ENCODE measurements at regions not wholly inside any gene's neighbourhood (a gene's known extent, or its start where the extent isn't known, plus 50 kb on each side); places are given as distances from the start of the nearest gene placed in this dataset.

DNA sequence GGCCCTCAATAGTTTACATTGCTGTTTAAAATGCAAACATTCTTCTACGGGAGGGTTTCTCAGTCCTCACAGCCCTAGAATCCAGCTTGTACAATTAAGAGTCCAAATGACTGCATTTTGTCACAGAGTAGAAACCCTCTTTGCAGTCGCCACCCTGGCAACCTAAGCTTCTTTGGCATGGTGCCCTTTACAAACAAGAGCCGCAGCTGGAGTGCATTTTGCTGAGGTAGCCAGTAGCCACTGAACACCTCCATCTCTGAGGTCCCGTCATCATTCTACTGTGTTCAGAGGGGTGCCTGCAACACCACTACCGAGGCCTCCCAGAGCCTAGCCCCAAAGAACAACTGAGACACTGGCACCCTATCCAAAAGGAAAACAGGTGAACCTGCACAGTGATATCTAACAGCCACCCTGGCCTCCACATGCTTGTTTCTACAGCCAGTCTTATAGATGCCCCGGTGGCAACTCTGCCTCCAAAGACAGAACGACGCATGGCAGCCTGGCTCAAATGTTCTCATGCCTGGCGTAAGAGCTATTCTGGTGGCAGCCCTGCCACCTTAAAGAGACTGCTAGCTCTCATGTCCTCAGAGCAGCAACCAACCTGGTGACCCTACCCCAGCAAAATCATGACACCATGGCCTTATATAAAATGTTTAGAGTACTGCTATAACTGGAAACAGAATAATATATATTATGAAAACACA lies 801.9 kb downstream of the TECRL start:
- DNase-seq, result peak; percentile 72

DNA sequence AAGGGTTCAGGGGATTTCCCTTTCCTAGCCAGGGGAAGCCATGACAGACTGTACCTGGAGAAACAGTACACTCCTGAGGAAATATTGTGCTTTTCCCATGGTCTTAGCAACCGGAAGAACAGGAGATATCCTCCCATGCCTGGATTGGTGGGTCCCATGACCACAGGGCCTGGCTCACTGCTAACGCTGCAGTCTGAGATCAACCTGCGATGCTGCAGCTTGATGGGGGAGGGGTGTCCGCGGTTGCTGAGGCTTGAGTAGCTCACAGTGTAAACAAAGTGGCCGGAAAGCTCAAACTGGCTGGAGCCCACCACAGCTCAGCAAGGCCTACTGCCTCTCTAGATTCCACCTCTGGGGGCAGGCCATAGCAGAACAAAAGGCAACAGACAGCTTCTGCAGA lies 819.5 kb downstream of the TECRL start:
- no peak for DNase-seq

DNA sequence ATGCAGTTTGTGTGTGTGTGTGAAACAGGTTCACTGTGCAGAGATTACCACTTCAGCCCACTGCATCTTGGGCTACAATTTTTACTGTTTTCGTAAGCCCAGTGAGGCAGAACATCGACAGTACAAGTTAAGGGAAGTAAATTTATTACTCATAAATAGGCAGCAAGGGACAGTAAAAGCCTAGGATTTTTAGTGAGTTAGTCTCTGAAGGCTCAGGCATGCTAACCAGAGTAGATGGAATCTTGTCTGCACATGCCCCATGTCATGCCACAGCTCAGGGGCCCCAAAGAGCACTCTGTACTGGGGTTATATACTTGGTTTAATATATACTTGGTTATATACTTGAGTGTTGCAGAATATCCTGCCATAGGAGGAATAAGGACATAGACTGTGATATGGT lies 825.7 kb downstream of the TECRL start:
- DNase-seq, result no peak

DNA sequence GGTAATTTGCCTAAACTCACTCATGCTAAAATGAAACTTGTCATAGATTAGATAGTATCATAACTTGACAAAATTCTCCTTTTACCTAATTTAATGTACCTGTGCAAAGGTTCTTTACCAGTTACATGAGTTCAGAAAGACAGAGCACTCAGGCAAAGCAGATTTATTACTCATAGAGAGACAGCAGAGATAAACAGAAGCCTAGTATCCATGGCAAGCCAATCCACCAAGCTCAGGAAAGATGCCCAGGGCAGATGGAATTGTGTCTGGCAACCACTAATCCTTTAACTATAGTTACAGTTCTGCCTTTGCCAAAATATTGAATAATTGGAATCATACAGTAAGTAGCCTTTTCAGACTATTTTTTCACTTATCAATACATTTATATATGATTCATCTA lies 826.2 kb downstream of the TECRL start:
- DNase-seq, result no peak

DNA sequence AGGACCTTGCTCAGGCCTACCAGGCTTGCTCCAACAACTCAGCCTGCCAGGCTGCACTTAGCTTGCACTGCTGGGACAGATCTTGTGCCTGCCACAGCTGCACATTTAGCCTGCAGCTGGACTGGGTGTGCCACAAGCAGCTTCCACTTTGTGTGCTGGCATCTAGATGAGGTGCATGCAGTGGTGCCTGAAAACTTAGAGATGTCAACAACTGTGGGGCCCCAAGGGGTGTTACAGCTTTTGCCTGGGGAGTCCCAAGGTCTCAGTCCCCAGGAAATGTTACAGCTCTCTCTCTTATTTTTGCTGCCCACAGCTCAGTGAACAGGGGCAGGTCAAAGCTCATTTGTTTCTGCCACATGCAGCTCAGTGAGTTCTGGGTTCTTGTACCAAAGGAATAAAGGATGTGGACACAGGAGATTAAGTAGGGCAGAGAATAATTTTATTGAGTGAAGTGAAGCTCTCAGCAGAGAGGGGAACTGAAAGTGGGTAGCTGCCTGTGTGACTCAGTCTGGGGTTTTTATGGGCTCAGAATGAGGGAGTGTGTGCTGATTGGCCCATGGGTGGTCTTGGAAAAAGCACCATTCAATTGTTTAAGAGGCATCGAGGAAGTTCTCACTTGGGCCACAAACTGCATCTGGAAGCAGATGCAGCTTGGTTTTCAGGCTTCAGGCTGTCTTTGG lies 828.3 kb downstream of the TECRL start:
- no peak for DNase-seq

DNA sequence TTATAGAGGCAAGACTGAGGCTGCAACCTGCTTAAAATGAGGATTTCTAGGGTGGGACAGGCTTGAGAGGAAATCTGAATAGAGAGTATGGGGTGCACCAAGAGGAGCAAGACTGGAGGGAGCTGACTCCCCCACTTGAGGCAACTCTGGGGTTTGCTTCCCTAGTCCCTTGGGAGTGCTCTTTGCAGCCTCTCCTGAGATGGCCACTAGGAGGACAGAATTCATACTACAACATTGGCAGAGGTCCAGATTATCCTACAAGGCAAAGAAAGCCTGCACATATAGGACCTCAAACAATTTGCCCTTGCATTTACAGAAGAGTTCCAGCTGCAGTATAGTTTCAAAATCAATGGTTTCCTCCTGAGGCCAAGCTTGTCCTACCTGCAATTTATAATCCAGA lies 830.9 kb downstream of the TECRL start:
- no peak for DNase-seq

DNA sequence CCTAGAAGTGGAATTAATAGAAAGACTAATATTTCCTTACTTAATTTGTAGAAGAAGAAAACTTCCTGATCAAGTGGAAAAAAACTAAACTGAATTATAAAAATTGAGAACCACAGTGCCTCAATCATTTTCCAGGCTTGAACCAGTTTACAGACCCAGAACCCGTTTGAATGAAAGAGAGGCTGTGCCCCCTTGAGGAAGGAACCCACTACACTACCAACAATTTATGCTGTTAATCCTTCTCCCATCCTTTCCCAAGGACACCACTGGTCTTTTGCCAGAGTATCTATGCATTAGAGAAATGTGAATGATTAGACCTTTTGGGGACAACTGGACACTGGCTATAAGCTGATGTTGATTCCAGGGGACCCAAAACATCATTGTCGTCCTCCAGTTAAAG lies 842.6 kb downstream of the TECRL start:
- DNase-seq, result no peak

DNA sequence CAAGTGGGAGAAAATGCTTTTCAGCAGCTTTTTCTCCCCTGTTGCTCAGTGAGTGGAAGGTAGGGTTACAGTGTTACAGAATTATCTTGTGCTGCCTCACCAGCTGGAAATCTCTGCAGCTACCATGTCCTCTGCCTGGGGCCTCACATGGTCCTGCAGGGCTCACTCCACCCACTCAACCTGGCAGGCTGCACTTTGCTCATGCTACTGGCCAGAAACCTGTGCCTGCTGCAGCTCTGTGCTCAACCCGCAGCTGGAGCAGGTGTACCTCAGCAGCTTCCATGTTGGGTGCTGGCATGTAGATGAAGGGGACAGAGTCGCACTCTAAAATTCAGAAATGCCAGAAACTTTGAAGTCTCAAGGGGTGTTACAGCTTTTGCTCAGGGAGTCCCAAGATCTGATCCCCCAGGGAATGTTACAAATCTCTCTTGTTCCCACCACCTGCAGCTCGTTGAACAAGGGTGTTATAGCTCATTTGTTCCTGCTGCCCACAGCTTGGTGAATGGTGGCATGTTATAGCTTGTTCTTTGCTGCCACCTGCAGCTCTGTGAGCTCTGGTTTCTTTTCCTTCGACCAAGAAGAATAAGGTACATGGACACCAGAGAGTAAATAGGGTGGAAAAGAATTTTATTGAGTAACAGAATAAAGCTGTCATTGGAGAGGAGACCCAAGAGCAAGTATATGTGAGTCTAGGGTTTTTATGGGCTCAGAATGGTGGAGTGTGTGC lies 845.8 kb downstream of the TECRL start:
- peak; percentile 5 for DNase-seq

DNA sequence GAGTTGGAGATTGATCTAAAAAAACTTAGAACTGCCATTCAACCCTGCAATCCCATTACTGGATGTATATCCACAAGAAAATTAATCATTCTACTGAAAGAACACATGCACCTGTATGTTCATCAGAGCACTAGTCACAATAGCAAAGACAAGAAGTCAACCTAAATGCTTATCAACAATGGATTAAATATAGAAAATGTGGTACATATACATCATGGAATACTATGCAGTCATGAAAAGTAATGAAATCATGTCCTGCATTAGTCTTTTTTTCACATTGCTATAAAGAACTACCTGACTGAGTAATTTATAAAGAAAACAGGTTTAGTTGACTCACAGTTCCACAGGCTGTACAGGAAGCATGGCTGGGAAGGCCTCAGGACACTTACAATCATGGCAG lies 850.5 kb downstream of the TECRL start:
- DNase-seq, result no peak

DNA sequence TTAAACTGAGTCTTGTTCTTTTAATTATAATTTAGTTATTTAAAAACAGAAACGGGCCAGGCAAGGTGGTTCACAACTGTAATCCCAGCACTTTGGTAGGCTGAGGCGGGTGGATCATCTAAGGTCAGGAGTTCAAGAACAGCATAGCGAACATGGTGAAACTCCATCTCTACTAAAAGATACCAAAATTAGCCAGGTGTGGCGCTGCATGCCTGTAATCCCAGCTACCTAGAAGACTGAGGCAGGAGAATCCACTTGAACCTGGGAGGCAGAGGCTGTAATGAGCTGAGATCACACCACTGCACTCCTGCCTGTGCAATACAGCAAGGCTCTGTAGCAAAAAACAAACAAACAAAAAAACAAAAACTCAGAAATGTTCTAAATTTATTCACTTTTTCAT lies 852.9 kb downstream of the TECRL start:
- no peak for DNase-seq

DNA sequence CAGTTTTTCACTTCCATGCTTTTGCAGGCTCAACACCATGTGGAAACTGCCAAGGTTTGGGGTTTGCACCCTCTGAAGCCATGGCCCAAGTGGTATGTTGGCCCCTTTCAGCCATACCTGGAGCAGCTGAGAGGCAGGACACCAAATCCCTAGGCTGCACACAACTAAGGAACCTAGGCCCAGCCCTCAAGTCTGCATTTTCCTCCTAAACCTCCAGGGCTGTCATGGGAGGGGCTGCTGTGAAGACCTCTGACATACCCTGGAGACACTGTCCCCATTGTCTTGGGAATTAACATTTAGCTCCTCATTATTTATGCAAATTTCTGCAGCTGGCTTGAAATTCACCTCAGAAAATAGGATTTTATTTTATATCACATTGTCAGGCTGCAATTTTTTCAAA lies 856.1 kb downstream of the TECRL start:
- DNase-seq, result no peak

DNA sequence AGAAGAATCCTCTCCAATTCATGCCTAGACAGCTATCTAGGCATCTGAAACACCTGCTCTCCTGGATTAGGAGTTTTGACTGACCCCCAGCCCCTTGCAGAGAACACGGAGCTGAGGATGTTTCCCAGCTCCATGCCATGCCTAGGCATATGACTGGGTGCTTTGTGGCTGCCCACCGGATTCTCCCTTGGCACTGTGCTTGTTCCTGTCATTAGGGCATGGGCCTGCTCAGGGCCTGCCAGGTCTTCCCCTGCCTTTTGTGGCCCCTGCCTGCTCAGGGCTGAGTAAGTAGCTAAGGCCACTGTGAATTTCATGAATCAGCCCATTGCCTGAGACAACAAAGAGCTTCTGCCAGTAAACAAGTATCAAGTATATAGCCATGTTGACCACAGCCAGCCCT lies 867.4 kb downstream of the TECRL start:
- DNase-seq, result no peak

DNA sequence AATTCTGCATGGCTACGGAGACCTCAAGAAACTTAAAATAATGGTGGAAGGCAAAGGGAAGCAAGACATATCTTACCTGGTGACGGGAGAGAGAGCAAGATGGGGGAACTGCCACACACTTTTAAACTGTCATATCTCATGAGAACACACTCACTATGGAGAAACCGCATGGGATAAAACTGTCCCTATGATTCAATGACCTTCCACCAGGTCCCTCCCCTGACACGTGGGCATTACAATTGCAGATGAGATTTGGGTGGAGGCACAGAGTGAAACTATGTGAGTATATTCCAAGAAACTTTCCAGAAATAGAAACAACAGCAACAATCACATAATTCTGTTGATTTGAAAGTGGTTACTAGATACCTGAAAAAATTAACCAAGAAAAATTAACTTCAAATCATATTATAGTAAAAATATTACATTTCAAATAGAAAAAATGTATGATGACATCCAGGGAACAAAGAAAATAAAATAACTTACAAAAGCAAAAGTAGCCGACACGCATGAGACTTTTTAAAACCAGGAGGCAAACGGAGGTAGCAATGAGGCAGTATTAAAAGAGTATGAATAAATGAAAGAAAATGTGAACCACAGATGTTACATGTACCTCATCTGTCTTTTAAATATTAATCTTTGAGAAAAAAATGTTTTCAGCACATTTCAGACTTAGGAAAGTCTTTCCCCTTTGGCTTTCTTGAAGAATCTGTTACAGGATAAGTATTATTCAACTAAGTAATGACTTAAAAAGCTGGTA lies 879.5 kb downstream of the TECRL start:
- DNase-seq, result no peak

DNA sequence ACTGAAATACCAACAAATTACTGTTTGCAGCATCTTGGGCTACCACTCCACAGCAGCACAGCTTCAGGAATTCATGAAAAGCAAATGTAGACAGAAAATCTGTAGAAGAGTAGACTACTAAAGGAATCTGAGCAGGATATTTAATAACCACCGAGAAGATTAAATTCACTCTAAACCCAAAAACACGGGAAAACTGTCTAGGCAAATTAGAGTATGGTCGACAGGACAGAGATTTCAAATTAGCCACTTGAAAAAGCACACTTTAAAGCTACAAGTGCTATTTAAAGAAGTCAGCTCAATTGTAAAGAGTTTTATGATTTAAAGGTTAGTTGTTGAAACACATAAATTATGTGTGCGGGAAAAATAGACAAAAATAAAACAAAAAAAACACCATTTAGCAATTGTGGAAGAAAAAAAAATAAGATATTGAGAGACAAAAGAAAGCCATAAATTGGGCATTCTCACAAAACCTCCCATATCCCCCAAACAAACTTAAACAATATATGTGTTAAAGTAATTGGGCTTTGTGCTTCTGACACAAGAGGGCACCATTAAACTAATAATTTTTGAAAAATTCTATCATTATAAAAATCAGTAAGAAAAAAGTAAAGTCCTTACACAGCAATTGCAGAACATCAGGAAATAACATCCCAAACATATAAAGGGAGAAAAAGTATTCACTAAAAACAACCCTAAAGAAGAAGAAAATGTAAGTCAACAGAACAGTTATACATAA lies 880.8 kb downstream of the TECRL start:
- DNase-seq, result no peak

DNA sequence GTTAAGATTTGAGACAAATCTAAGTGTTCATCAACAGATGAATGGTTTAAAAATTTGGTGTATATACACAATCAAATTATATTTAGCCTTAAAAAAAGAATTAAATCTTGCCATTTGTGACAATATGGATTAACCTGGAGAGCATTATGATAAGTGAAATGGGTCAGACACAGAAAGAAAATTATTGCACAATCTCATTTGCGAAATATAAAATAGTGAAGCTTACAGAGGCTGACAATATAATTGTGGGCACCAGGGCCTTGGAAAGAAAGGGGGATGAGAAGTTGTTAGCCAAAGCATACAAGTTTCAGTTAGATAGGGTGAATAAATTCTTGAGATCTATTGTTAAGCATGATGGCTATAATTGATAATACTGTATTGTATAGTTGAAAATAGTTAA lies 883.0 kb downstream of the TECRL start:
- DNase-seq, result no peak

DNA sequence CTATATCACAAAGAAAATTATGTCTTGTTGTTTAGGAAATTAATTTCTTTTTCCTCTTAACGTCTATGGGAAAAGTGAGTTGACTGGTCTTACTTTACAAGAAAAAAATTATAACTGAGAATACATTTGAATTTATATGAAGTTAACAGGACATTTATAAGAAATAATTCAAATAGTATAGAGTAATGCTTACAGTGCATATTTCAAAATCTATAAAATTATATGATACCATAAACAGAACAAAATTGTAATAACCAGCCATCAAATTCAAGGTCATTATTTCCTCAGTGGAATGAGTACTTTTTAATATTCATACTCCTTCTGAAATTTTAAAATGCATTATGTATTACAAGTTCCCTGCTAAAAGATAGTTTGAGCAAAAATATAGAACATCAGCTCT lies 884.5 kb downstream of the TECRL start:
- DNase-seq, result no peak

DNA sequence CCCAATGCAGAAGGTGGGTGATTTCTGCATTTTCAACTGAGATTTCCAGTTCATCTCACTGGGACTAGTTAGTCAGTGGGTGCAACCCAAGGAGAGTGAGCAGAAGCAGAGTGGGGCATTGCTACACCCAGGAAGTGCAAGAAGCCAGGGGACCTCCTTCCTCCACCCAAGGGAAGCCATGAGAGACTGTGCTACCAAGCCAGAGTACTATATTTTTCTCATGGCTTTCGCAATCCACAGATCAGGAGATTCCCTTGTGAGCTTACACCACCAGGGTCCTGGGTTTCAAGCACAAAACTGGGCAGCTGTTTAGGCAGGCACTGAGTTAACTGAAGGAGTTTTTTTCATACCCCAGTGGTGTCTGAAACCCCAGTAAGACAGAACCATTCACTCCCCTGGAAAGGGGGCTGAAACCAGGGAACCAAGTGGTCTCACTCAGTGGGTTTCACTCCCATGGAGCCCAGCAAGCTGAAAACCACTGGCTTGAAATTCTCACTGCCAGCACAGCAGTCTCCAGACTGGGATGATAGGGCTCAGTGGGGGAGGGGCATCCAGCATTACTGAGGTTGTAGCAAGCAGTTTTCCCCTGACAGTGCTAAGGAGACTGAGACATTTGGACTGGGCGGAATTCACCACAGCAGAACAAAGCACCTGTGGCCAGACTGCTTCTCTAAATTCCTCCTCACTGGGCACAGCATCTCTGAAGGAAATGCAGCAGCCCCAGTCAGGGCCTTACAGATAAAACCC lies 903.4 kb downstream of the TECRL start:
- no peak for DNase-seq

DNA sequence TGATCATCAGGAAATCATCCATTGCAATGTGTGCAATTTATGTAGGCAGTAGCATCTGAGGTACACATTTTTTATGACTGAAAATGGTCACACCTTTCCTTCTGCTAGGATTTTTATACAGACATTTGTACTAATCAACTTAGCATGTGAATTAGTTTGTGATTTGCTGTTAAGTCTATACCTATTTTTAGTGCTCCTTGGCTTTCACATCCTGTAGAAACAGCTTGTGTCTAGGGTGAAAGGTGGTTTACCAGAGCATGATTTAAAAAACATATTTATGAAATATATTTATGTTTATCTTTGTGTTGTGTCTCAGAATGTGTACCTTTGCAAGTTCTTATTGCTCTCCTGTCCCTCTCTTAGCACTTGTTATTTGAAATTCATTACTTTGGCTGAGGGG lies 916.0 kb downstream of the TECRL start:
- no peak for DNase-seq

DNA sequence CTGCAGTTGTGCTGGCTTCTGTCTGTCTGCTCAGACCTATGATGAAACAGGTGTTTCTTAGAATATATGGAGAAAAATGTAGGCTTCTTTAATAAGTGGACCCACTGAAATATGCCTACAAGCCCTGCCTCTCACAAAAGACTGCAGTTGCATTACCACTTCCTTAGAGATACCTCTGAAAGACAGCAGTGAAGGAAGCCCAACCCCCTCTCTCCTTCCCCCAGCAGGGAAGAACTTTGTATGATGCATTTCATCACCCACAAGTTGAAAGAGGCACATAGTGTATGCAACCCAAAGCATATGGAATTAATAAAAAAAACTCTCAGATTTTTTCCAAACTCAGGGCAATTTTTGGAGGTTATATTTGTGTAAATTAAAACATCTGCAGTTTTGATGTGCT lies 916.7 kb downstream of the TECRL start:
- DNase-seq, result peak; percentile 30

DNA sequence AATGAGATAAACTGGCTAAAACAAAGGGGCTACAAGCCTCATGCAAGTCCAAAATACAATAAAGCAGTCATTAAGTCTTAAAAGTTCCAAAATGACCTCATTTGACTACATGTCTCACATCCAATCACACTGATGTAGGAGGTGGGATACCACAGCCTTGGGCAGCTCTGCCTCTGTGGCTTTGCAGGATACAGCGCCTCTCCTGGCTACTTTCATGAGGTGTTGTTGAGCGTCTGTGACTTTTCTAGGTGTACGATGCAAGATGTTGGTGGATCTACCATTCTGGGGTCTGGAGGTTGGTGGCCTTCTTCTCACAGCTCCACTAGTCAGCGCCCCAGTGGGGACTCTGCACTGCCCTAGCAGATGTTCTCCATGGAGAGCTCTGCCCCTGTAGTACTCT lies 944.9 kb downstream of the TECRL start:
- no peak for DNase-seq

DNA sequence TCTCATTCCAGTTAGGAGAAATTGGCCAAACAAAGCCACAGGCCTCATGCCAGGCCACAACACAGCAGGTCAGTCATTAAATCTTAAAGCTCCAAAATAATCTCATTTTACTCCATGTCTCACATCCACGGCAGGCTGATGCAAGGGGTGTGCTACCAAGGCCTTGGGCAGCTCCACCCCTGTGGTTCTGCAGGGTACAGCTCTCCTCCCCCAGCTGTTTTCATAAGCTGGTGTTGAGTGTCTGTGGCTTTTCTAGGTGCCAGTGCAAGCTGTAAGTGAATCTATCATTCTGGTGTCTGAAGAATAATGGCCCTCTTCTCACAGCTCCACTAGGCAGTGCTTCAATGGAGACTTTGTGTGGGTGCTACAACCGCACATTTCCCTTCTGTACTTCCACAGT lies 949.2 kb downstream of the TECRL start:
- no peak for DNase-seq

DNA sequence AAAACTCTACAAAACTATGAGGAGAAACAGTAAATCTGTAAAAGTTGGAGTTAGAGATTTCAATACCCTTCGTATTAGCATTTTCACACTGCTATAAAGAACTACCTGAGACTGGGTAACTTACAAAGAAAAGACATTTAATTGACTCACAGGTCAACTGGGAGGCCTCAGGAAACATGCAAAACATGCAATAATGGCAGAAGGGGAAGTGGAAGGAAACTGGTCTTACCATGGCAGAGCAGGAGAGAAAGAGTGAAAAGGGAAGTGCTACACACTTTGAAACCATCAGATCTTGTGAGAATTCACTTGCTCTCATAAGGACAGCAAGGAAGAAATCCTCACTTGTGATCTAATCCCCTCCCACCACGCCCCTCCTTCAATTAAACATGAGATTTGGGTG lies 949.9 kb downstream of the TECRL start:
- DNase-seq, result no peak

Data from RPMI8226 (cell line).